ENCODE measurements at regions not wholly inside any gene's neighbourhood (a gene's known extent, or its start where the extent isn't known, plus 50 kb on each side); places are given as distances from the start of the nearest gene placed in this dataset.
"Not testable (repeated sequence)": the region's sequence is repeated elsewhere in the genome, so short reads cannot be mapped to it uniquely, and the experiment has no call there.

- DNase-seq: no peak
Measured at GRCh38 chr5:98521821-98522220, 251.6 kb upstream of the RGMB start.

GRCh38 chr5:98524773-98525172 lies 248.7 kb upstream of the RGMB start:
- no peak for DNase-seq

- no peak for DNase-seq
Measured at GRCh38 chr5:98527846-98528245, 245.6 kb upstream of the RGMB start.

GRCh38 chr5:98529321-98529720 lies 244.1 kb upstream of the RGMB start:
- no peak for DNase-seq

- no peak for DNase-seq
Measured at GRCh38 chr5:98530224-98530623, 243.2 kb upstream of the RGMB start.

GRCh38 chr5:98535901-98536300 lies 237.6 kb upstream of the RGMB start:
- no peak for DNase-seq

GRCh38 chr5:98540056-98540455 lies 233.4 kb upstream of the RGMB start:
- DNase-seq: no peak

- no peak for DNase-seq
Measured at GRCh38 chr5:98541641-98542040, 231.8 kb upstream of the RGMB start.

GRCh38 chr5:98543490-98543889 lies 230.0 kb upstream of the RGMB start:
- no peak for DNase-seq

GRCh38 chr5:98546924-98547323 lies 226.5 kb upstream of the RGMB start:
- not testable (repeated sequence) for DNase-seq

GRCh38 chr5:98556712-98557111 lies 216.8 kb upstream of the RGMB start:
- no peak for DNase-seq

GRCh38 chr5:98557916-98558315 lies 215.5 kb upstream of the RGMB start:
- no peak for DNase-seq

GRCh38 chr5:98563885-98564653 lies 209.4 kb upstream of the RGMB start:
- no peak for DNase-seq

GRCh38 chr5:98564836-98565235 lies 208.6 kb upstream of the RGMB start:
- DNase-seq: no peak

GRCh38 chr5:98568336-98568735 lies 205.1 kb upstream of the RGMB start:
- no peak for DNase-seq

- no peak for DNase-seq
Measured at GRCh38 chr5:98569288-98569687, 204.2 kb upstream of the RGMB start.

- DNase-seq: no peak
Measured at GRCh38 chr5:98570010-98570409, 203.5 kb upstream of the RGMB start.

- no peak for DNase-seq
Measured at GRCh38 chr5:98570661-98571191, 202.7 kb upstream of the RGMB start.

GRCh38 chr5:98573834-98574320 lies 199.6 kb upstream of the RGMB start:
- DNase-seq: no peak

GRCh38 chr5:98576275-98576674 lies 197.2 kb upstream of the RGMB start:
- no peak for DNase-seq

GRCh38 chr5:98578438-98578837 lies 195.0 kb upstream of the RGMB start:
- DNase-seq: no peak

- DNase-seq: no peak
Measured at GRCh38 chr5:98581112-98581997, 192.1 kb upstream of the RGMB start.

- DNase-seq: no peak
Measured at GRCh38 chr5:98583586-98583985, 189.9 kb upstream of the RGMB start.
